ENCODE measurements at regions not wholly inside any gene's neighbourhood (a gene's known extent, or its start where the extent isn't known, plus 50 kb on each side); places are given as distances from the start of the nearest gene placed in this dataset.

GRCh38 chr16:86899151-86899550, 320.8 kb downstream of the FOXL1 start (continued):
- no peak for TF ChIP-seq CTCF (IDR thresholded peaks at IDR 0.05)

GRCh38 chr16:86899757-86900156, 321.4 kb downstream of the FOXL1 start:
- TF ChIP-seq EP300 (IDR thresholded peaks at IDR 0.05): no peak
- no peak for TF ChIP-seq ATOH8 (CRISPR knock-in tag; IDR thresholded peaks at IDR 0.05; ENCODE audit: low read depth)
- no peak for TF ChIP-seq FOSL2 (IDR thresholded peaks at IDR 0.05)
- TF ChIP-seq FOSL2 (CRISPR knock-in tag; IDR thresholded peaks at IDR 0.05): no peak
- TF ChIP-seq MAFK (IDR thresholded peaks at IDR 0.05; ENCODE audit: partially characterized antibody): peak; percentile 66
- FAIRE-seq (no peak), ATAC-seq (no peak), DNase-seq (ENCODE audit: low read depth in 1 of 2, low spot score in 1 of 2) (peak in 1 of 2 experiments; percentile 18)
- peak overlapping the region; percentile 33 to 61; a peak in 5 of 6 replicates for H3K27ac ChIP-seq
- POLR2A ChIA-PET: no interaction called here
- 52% methylated on average over 4 of the region's 4 CpGs for WGBS (ENCODE audit: missing lambda C conversion rate)
- CTCF ChIA-PET: no interaction called here
- peaks cover 24% of the 10 kb centered on the region for H3K4me1 ChIP-seq
- H3K4me2 ChIP-seq: 0 out of 3 replicates have a peak overlapping the region, but pooled peaks have one; percentile 28
- H3K4me3 ChIP-seq: no peak overlapping the region
- no peaks in the 10 kb centered on the region for H3K9me3 ChIP-seq

- Histone ChIP-seq H3K27ac (peak overlapping the region; percentile 48 to 49; a peak in 4 of 6 replicates), H3K9me3 (no peaks in the 10 kb centered on the region), H3K4me2 (peak overlapping the region; percentile 41; the same call in 2 of the 3 replicates), H3K4me1 (peaks cover 24% of the 10 kb centered on the region), H3K4me3 (no peak overlapping the region)
- CTCF ChIA-PET: no interaction called here
- DNase-seq (ENCODE audit: low read depth in 1 of 2, low spot score in 1 of 2) (peak; percentile 28 to 51), FAIRE-seq (no peak), ATAC-seq (peak; percentile 45 to 63; a peak in 5 of 6 replicates)
- POLR2A ChIA-PET: no interaction called here
- no peak for TF ChIP-seq HMGXB4 (CRISPR knock-in tag; IDR thresholded peaks at IDR 0.05; ENCODE audit: borderline replicate concordance)
- TF ChIP-seq RCOR1 (IDR thresholded peaks at IDR 0.05; ENCODE audit: low read depth, low read length): no peak
- TF ChIP-seq MAX (IDR thresholded peaks at IDR 0.05): no peak
- TF ChIP-seq RFX5 (IDR thresholded peaks at IDR 0.05): no peak
- TF ChIP-seq FOSL2 (IDR thresholded peaks at IDR 0.05): no peak
- TF ChIP-seq FOSL2 (CRISPR knock-in tag; IDR thresholded peaks at IDR 0.05): 0 out of 2 replicates have a peak, but pooled peaks have one; percentile 2
- 54% methylated on average over 6 of the region's 6 CpGs for WGBS (ENCODE audit: missing lambda C conversion rate)
These were observed 323.1 kb downstream of the FOXL1 start for GRCh38 chr16:86901483-86901882.

- ChIA-PET CTCF (no interaction called here), POLR2A (no interaction called here)
- Histone ChIP-seq H3K4me2 (no peak overlapping the region), H3K4me1 (peaks cover 24% of the 10 kb centered on the region), H3K9me3 (no peaks in the 10 kb centered on the region), H3K27ac (0 out of 6 replicates have a peak overlapping the region, but pooled peaks of 1 of the 2 experiments have one; percentile 37), H3K4me3 (no peak overlapping the region)
- FAIRE-seq (no peak), DNase-seq (ENCODE audit: low read depth in 1 of 2, low spot score in 1 of 2) (no peak), ATAC-seq (no peak)
- WGBS (ENCODE audit: missing lambda C conversion rate): 86% methylated on average over 4 of the region's 4 CpGs
- TF ChIP-seq GATA3 (IDR thresholded peaks at IDR 0.05; ENCODE audit: borderline replicate concordance): no peak
- no peak for TF ChIP-seq ZSCAN20 (CRISPR knock-in tag; IDR thresholded peaks at IDR 0.05)
- TF ChIP-seq EHF (CRISPR knock-in tag; IDR thresholded peaks at IDR 0.05): no peak
- no peak for TF ChIP-seq REST (IDR thresholded peaks at IDR 0.05)
- no peak for TF ChIP-seq E2F6 (IDR thresholded peaks at IDR 0.05; ENCODE audit: borderline replicate concordance, low read depth)
- no peak for TF ChIP-seq EHMT2 (IDR thresholded peaks at IDR 0.05; ENCODE audit: low read depth)
- TF ChIP-seq RFX5 (IDR thresholded peaks at IDR 0.05): no peak
- TF ChIP-seq USF2 (IDR thresholded peaks at IDR 0.05): no peak
- no peak for TF ChIP-seq MAFK (IDR thresholded peaks at IDR 0.05; ENCODE audit: partially characterized antibody)
- no peak for TF ChIP-seq POLR2A (IDR thresholded peaks at IDR 0.05; ENCODE audit: low read length)
- no peak for TF ChIP-seq HMGXB4 (CRISPR knock-in tag; IDR thresholded peaks at IDR 0.05; ENCODE audit: borderline replicate concordance)
- no peak for TF ChIP-seq JUN (IDR thresholded peaks at IDR 0.05)
- TF ChIP-seq NFE2L2 (conservative IDR thresholded peaks at IDR 0.05; ENCODE audit: low read length): no peak
These were observed 324.3 kb downstream of the FOXL1 start for GRCh38 chr16:86902656-86903001.

All from A549 (cell line).